ENCODE measurements at regions not wholly inside any gene's neighbourhood (a gene's known extent, or its start where the extent isn't known, plus 50 kb on each side); places are given as distances from the start of the nearest gene placed in this dataset.

GRCh38 chr4:12963912-12964311 lies 520.2 kb downstream of the RAB28 start:
- Histone ChIP-seq H3K4me1 (replicated peaks in 1 of 2; ENCODE audit: control insufficient read depth in 2 of 2, insufficient read depth in 2 of 2, low read length in 2 of 2) (no peaks in the 10 kb centered on the region), H3K9me1 (ENCODE audit: control insufficient read depth, insufficient read depth, low read length) (no peaks in the 10 kb centered on the region), H3K36me3 (ENCODE audit: control insufficient read depth, insufficient read depth, low read length) (no peaks in the 10 kb centered on the region), H4K20me1 (replicated peaks; ENCODE audit: control insufficient read depth, insufficient read depth, low read length) (no peaks in the 10 kb centered on the region), H3K9ac (ENCODE audit: insufficient read depth in 1 of 2, low read depth in 2 of 2, low read length in 2 of 2) (no peak overlapping the region), H3K27me3 (ENCODE audit: control insufficient read depth in 2 of 2, insufficient read depth in 2 of 2, low read length in 2 of 2) (no peaks in the 10 kb centered on the region), H3K79me2 (ENCODE audit: control insufficient read depth, insufficient read depth, low read length) (no peaks in the 10 kb centered on the region), H3K27ac (ENCODE audit: extremely low read depth, low read depth, low read length) (no peak overlapping the region), H3K4me3 (no peak overlapping the region), H3K9me3 (replicated peaks; ENCODE audit: control insufficient read depth, insufficient read depth, low read depth, low read length) (no peaks in the 10 kb centered on the region), H2AFZ (ENCODE audit: low read depth, low read length) (no peak overlapping the region), H3K4me2 (ENCODE audit: insufficient read depth, low read length) (no peak overlapping the region)
- DNase-seq (ENCODE audit: extremely low read depth in 1 of 4, low spot score in 3 of 4) (no peak), FAIRE-seq (no peak), ATAC-seq (no peak)
- BruUV-seq (replicated peaks): no TSS peak
- intact Hi-C loops (cut with micrococcal nuclease) (no loop called here), in situ Hi-C loops (cut with MboI) (no loop called here)
- CTCF ChIA-PET (ENCODE audit: low intra/inter-chr PET ratio): no interaction called here
- TF ChIP-seq IRF9 (tag; IDR thresholded peaks at IDR 0.05) (no peak), ILF3 (IDR thresholded peaks at IDR 0.05; ENCODE audit: borderline replicate concordance) (no peak), USF1 (CRISPR knock-in tag; IDR thresholded peaks at IDR 0.05) (no peak)
- WGBS (ENCODE audit: insufficient coverage, low coverage, missing lambda C conversion rate): 6% methylated on average over 1 of the region's 1 CpG
- POLR2A ChIA-PET: no interaction called here

GRCh38 chr4:12963291-12963690 lies 520.8 kb downstream of the RAB28 start:
- POLR2A ChIA-PET: no interaction called here
- ATAC-seq: no peak
- no peak for FAIRE-seq
- TF ChIP-seq NFIX (CRISPR knock-in tag; IDR thresholded peaks at IDR 0.05; ENCODE audit: low read depth) (no peak), CBX1 (IDR thresholded peaks at IDR 0.05; ENCODE audit: low read depth) (no peak), ZBTB8A (IDR thresholded peaks at IDR 0.05; ENCODE audit: partially characterized antibody) (no peak), NFYB (IDR thresholded peaks at IDR 0.05; ENCODE audit: extremely low read depth, insufficient read length) (no peak), CCAR2 (IDR thresholded peaks at IDR 0.05; ENCODE audit: low read depth, low read length) (no peak), GABPB2 (CRISPR knock-in tag; conservative IDR thresholded peaks at IDR 0.05) (no peak), ZNF280B (CRISPR knock-in tag; IDR thresholded peaks at IDR 0.05) (no peak), UBTF (IDR thresholded peaks at IDR 0.05; ENCODE audit: borderline replicate concordance in 1 of 2, low read depth in 2 of 2, low read length in 2 of 2) (no peak), DNMT1 (IDR thresholded peaks at IDR 0.05) (no peak)

More at GRCh38 chr4:12963291-12963690, 520.8 kb downstream of the RAB28 start:
- no TSS peak for BruUV-seq (replicated peaks)
- H3K36me3 ChIP-seq (ENCODE audit: control insufficient read depth, insufficient read depth, low read length): no peaks in the 10 kb centered on the region
- no peaks in the 10 kb centered on the region for H3K9me1 ChIP-seq (ENCODE audit: control insufficient read depth, insufficient read depth, low read length)
- CTCF ChIA-PET (ENCODE audit: low intra/inter-chr PET ratio): no interaction called here
- no peak overlapping the region for H3K4me3 ChIP-seq
- no peak overlapping the region for H3K9ac ChIP-seq (ENCODE audit: insufficient read depth in 1 of 2, low read depth in 2 of 2, low read length in 2 of 2)
- in situ Hi-C loops (cut with MboI): no loop called here
- H3K9me3 ChIP-seq (replicated peaks; ENCODE audit: control insufficient read depth, insufficient read depth, low read depth, low read length): no peaks in the 10 kb centered on the region
- H3K4me2 ChIP-seq (ENCODE audit: insufficient read depth, low read length): no peak overlapping the region
- H3K79me2 ChIP-seq (ENCODE audit: control insufficient read depth, insufficient read depth, low read length): no peaks in the 10 kb centered on the region
- intact Hi-C loops (cut with micrococcal nuclease): no loop called here
- H3K4me1 ChIP-seq (replicated peaks in 1 of 2; ENCODE audit: control insufficient read depth in 2 of 2, insufficient read depth in 2 of 2, low read length in 2 of 2): no peaks in the 10 kb centered on the region
- no peak for DNase-seq (ENCODE audit: extremely low read depth in 1 of 4, low spot score in 3 of 4)
- H4K20me1 ChIP-seq (replicated peaks; ENCODE audit: control insufficient read depth, insufficient read depth, low read length): no peaks in the 10 kb centered on the region
- no peak overlapping the region for H3K27ac ChIP-seq (ENCODE audit: extremely low read depth, low read depth, low read length)
- no peak overlapping the region for H2AFZ ChIP-seq (ENCODE audit: low read depth, low read length)
- no peaks in the 10 kb centered on the region for H3K27me3 ChIP-seq (ENCODE audit: control insufficient read depth in 2 of 2, insufficient read depth in 2 of 2, low read length in 2 of 2)

Data from K562 (cell line).